Left forelimb (tissue), 1 donor: ENCODE measurements at regions not wholly inside any gene's neighbourhood (a gene's known extent, or its start where the extent isn't known, plus 50 kb on each side); places are given as distances from the start of the nearest gene placed in this dataset.
"Not testable (repeated sequence)": the region's sequence is repeated elsewhere in the genome, so short reads cannot be mapped to it uniquely, and the experiment has no call there.

ENCODE experiments used
- DNase-seq: peaks from one replicate; pipeline ENCODE4 v3.0.0-alpha.2; 2018; ENCODE audit warnings: low spot score

GRCh38 chr13:107669391-107669993 lies 545.8 kb downstream of the LIG4 start:
- no peak for DNase-seq

GRCh38 chr13:107665926-107666458 lies 549.3 kb downstream of the LIG4 start:
- DNase-seq: no peak

DNA sequence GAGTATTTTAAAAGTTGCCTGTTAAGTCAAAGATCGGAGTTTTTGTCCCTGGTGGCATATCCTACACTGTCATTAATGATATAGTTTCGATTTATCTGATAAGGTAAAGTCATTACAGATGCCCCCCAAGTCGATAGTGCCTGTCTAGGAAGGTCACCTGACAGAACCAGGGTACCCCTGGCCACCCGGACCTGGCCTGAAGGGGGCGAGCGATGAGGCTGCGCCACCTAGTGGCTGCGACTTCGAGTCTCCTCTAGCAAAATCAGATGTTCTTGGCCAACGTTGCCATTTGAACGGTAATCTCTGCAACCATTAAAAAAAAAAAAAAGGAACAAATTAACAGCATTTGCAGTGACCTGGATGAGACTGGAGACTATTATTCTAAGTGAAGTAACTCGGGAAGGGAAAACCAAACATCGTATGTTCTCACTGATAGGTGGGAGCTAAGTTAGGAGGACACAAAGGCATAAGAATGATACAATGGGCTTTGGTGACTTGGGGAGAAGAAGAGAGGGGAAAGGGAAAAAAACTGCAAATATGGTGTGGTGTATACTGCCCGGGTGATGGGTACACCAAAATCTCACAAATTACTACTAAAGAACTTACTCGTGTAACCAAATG lies 565.1 kb downstream of the LIG4 start:
- no peak for DNase-seq

DNA sequence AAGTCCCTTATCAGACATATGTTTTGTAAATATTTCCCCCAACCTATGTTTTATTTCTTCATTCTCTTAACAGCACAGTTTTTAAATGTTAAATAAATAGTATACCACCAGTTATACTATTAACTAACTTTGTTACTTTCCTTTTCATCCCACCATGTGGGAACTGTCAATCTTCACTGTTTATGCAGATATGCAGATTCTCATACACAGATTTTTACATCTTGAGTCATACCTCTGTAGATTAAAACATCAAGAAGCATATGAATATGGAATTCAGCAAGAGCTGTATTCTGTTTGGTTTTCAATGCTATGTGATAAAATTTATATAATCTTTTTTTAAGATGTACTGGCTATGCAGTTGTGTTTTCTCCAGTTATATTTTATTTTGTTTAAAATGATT lies 566.3 kb downstream of the LIG4 start:
- no peak for DNase-seq

- DNase-seq: no peak
Measured at GRCh38 chr13:107644136-107644535, 571.2 kb downstream of the LIG4 start.

DNA sequence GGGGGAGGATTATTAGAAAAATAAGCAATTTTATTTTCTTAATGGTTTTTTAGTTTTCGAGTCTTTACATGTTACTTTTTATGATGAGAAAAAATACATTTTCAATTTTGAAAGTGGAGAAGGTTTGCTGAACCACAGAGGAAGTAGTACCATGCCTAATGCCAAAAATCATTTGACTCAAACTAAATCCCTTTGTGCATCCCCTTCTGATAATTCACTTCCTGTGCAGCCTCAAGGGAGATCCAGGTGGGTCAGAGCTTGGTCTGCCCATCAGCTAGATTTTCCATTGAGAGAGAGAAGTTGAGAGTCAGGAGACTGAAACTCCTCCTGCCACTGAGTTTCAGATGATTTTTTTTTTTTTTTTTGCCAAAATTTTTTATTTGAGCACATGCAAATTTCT lies 571.7 kb downstream of the LIG4 start:
- DNase-seq: no peak

DNA sequence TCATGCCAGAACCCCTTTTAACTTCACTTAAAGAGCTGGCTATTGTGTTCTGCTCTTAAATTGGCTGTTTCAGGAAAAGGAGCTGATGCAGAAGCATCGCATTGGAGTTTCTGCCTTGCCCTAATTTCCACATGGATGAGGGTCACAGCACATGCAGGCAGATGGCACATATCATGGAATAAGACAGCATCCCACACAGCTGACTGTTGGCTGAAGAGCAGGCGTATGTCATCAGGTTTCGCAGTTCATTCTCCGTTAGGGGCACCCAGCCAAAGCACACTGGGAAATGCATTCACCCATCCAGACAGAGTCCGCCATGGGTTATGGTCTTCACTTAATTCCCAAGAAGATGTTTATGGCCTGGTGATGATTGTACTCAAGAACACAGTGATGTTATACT lies 572.5 kb downstream of the LIG4 start:
- no peak for DNase-seq

DNA sequence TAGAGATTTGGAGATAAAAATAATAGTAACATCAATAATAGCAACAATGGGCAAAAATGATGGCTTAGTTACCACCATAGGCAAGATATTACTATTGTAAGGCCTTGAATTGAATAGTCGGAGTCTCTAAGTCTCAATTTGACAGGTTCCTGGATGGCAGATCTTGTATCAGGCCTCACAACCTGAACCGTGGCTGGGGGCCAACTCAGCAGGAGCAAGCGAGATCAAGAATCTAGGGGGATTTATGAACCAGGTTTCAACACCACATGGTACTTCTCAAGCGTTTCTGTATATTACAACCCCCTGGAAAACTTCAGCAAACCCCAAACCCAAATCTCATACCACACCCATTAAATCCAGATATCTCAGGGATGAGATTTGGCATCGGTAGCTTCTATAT lies 573.8 kb downstream of the LIG4 start:
- DNase-seq: no peak

GRCh38 chr13:107625648-107626047 lies 589.7 kb downstream of the LIG4 start:
- no peak for DNase-seq

DNA sequence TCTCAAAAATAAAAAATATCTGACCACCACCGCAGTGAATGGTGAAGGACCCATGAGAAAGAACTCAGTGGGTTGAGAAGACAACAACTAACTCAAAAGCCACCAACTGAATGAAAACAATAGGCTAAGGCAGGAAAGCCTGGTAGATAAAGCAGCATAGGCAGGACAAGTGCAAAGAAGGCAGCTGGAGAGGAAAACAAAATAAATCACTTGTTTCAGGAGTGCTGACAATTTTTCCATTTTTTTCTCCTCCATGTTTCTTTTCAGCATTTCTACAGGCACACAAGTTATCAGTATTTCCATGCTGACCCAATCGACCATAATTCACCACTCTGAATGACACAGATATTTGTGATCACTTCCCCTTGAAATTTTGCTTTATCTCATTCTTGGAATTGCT lies 597.8 kb downstream of the LIG4 start:
- no peak for DNase-seq

- DNase-seq: no peak
Measured at GRCh38 chr13:107612376-107612775, 603.0 kb downstream of the LIG4 start.

DNA sequence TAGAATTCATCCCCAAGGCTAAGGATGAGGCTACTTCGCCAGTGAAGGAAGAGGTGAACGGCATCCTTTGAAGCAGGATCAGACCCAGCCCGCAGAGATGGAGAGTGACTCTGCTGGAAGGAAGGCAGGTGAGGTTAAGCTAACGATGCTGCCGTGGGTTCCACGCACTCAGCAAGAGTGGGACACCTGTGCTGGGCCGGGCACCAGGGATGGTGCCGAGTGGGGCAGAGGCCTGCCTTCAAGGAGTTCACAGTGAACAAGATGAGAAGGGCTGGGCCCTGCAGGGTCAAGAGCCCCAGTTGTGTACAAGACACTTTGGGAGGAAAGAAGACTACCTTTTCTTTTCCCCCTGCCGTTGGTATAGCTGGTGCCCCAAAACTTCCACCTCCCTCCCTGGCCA lies 606.6 kb downstream of the LIG4 start:
- no peak for DNase-seq

- DNase-seq: no peak
Measured at GRCh38 chr13:107600971-107601370, 614.4 kb downstream of the LIG4 start.

- not testable (repeated sequence) for DNase-seq
Measured at GRCh38 chr13:107596306-107596705, 619.0 kb downstream of the LIG4 start.

GRCh38 chr13:107590556-107590955 lies 624.8 kb downstream of the LIG4 start:
- no peak for DNase-seq

- no peak for DNase-seq
Measured at GRCh38 chr13:107587681-107588080, 627.7 kb downstream of the LIG4 start.

DNA sequence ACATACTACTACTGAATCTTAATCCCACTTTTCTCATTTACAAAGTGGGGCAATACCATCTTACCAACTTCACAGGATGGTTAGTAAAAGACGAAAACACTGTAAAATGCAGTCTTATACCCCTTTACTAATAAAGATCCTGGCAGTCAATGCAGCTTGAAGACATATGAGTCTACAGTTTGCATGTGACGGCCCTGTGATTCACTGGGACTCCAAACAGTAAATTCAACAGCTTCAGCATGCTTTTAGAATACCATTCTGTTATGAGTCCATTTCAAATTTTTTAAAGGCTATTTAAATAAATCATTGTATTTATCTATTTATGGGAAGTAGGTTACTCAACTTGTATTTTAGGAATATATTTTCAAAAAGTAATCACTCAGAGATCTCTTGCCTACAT lies 629.1 kb downstream of the LIG4 start:
- no peak for DNase-seq

GRCh38 chr13:107585469-107586180 lies 629.7 kb downstream of the LIG4 start:
- DNase-seq: no peak

- no peak for DNase-seq
Measured at GRCh38 chr13:107582171-107582570, 633.2 kb downstream of the LIG4 start.

GRCh38 chr13:107580741-107581412 lies 634.5 kb downstream of the LIG4 start:
- DNase-seq: no peak

GRCh38 chr13:107576430-107576829 lies 638.9 kb downstream of the LIG4 start:
- no peak for DNase-seq

- DNase-seq: no peak
Measured at GRCh38 chr13:107574517-107575210, 640.7 kb downstream of the LIG4 start.
